GM13977 (cell line): ENCODE measurements at regions not wholly inside any gene's neighbourhood (a gene's known extent, or its start where the extent isn't known, plus 50 kb on each side); places are given as distances from the start of the nearest gene placed in this dataset.
"Not testable (repeated sequence)": the region's sequence is repeated elsewhere in the genome, so short reads cannot be mapped to it uniquely, and the experiment has no call there.

Experiments used
- DNase-seq: peaks from one replicate; pipeline ENCODE4 v3.0.0; 2012; ENCODE audit warnings: low spot score
- in situ Hi-C: fragments of 300-500 bp; cut with MboI; formaldehyde crosslinking; loops from one replicate; pipeline ENCODE4 v1.12.0; 2022; ENCODE audit warnings: low sequenced_read_pairs, low pct_unique_long_range_greater_than_20kb, mixed read lengths, inconsistent platforms; ENCODE audit not compliant: unreplicated experiment
- TF ChIP-seq, protein P1 (sequence below): IDR thresholded peaks from 2 replicates; pipeline ENCODE4 v1.5.1; 2012; ENCODE audit warnings: mild to moderate bottlenecking, control low read depth; ENCODE audit not compliant: insufficient read depth; ENCODE audit errors: extremely low read depth, missing control alignments

DNA sequence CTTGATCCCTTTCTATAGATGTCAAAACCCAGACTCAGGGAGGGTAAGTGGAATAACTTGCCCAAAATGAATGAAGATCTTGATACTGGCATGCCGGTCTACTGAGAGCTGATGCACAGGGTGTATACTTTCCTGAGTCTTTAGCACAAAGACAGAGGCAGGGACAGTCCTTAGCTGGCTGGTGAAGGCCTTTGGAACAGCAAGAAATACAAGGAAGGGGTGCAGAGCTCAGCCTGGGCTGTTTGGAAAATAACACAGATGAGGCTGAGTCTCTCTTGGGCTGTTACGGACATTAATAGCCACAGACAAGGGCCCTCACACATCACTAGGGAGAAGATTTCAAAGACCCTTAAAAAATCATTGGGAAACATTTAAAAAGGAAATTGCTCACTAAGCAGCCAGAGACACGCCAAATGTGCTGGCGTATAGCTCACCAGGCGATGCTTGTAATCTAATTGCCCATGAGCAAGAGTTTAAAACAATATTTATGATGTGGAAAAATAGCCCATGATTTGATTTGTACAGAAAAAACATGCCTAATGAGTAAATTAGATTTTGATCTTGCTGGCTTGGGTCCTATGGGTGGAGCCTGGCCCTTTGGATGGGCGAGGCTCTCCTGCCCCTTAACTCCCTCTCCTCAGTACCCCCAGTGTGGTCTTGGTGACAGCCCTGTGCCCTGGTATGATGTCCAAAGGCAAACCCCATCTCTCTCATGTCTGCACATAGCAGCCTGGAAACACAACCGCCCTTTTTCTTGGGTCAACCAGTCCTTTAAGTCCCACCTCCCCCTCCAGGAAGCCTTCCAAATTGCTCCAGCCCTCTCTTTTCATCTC is 81.8 kb upstream of the MRPS22 start:
- no peak for DNase-seq
- TF ChIP-seq, protein P1, sequence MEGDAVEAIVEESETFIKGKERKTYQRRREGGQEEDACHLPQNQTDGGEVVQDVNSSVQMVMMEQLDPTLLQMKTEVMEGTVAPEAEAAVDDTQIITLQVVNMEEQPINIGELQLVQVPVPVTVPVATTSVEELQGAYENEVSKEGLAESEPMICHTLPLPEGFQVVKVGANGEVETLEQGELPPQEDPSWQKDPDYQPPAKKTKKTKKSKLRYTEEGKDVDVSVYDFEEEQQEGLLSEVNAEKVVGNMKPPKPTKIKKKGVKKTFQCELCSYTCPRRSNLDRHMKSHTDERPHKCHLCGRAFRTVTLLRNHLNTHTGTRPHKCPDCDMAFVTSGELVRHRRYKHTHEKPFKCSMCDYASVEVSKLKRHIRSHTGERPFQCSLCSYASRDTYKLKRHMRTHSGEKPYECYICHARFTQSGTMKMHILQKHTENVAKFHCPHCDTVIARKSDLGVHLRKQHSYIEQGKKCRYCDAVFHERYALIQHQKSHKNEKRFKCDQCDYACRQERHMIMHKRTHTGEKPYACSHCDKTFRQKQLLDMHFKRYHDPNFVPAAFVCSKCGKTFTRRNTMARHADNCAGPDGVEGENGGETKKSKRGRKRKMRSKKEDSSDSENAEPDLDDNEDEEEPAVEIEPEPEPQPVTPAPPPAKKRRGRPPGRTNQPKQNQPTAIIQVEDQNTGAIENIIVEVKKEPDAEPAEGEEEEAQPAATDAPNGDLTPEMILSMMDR: no peak
- in situ Hi-C loops: no loop called here

DNA sequence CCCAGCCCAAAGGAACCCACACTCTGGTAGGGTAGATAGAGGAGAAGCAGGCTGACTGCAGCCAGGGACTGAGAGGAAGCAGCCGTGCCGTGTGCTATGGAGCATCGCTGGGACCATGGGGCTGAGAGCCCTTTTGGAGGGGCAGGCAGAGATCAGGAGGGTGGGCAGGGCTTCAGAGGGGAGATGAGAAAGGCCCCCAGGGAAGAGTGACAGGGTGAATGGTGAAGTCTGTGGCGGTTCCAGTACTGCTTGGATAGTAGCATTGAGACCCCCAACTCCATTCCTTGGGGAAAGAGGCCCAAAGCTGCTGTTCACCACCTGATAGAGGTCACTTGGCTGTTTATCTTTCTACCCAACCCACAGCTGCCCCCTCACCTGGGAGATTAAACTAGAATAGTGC is 80.0 kb upstream of the MRPS22 start:
- DNase-seq: no peak
- in situ Hi-C loops: no loop called here
- TF ChIP-seq, protein P1: no peak

DNA sequence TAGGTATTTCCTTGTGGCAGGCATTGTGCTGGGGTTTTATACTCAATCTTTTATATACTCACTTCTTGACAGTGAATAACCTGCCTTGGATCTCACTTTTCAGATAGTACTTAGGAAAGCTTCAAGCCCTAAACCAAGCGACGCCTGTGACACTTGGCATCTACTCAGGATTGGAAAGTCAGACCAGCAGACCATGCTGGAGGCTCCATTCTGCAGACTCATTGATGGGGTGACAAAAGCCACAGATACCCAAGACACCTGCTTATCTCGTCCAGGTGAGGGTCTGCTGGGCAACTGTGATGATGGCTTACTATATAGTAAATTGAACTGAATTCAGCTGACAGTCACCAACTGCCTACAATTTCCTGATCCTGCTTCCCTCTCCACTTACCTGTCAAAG is 79.4 kb upstream of the MRPS22 start:
- in situ Hi-C loops: no loop called here
- TF ChIP-seq, protein P1: no peak
- no peak for DNase-seq

DNA sequence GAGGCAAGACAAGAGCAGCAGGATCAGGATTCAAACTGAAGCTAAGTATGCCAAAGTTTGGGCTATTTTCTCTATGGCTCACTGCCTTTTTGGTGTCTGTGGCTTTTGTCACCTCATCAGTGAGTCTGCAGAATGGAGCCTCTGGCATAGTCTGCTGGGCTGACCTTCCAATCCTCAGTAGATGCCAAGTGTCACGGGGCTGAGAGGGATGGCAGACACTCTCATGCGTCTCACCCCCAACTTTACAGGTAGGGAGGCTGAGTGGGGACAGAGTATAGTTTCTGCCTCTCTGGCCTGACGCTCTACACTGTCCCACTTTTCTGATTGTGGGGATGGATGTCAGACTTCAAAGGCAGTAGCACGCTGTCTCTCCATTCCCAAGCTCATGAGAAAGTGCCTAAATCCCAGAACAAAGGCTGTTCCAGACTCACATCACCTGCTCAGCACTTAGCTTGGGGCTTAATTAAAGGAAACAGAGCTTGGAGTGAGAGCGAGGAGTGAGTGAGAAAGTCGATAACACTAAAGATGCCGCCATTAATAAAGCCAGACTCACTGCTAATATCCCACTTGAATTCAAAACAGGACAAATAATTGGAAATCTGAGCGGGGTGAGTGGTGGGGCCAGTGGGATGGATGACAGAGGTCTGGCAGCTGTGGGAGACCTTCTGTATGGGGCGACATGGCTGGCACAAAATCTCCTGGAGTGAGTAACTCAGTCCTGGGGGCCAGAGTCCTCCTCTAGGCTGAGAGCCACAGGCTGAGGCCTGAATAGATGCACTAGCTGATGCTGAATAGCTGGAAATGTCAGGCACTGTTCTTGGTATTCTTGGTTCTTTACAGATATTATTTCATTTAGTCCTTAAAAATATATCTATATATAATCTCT is 78.4 kb upstream of the MRPS22 start:
- DNase-seq: no peak
- in situ Hi-C loops: no loop called here
- TF ChIP-seq, protein P1: no peak

DNA sequence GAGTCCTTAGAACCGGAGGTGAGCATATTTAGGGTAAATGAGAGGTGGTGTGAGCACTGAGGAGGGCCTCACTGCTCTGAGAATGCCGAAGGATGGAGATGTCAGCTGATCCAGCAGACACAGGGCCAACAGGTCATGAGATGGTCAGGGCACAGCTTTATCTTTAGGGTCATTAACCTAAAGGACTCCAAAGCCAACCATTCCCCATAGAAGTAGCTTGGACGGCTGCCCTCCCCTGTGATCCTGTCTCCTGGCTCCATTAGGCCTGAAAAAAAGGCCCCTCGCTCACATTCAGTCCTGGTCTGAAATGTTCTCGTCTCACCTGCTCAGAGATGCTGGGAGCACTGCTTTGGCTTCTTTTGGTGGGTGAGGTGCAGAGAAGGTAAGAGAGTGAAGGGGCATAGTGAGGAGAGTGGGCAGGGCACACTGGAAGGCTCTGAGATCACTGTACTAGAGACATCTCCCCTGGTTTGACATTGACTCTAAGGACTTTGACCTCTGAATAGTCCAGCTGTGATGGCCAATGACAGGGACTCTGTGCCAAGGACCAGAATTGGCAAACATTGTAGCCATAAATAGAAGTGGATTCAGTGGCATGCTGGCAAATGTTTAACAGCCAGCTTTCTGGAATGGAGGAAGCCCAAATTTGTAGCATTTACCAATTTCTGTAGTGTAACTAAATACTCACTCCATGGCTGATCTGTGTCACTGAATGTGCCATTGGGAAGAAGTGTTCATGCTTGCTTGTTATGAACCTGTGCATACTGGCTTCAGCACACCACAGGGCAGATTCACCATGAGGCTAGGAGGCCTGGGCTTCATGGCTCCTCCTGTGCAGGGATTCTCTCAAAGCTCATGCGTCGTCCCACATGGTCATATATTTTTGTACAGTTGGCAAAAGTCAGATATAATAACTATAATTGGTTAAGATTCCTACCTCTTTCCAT is 76.2 kb upstream of the MRPS22 start:
- TF ChIP-seq, protein P1: no peak
- DNase-seq: no peak
- in situ Hi-C loops: no loop called here

DNA sequence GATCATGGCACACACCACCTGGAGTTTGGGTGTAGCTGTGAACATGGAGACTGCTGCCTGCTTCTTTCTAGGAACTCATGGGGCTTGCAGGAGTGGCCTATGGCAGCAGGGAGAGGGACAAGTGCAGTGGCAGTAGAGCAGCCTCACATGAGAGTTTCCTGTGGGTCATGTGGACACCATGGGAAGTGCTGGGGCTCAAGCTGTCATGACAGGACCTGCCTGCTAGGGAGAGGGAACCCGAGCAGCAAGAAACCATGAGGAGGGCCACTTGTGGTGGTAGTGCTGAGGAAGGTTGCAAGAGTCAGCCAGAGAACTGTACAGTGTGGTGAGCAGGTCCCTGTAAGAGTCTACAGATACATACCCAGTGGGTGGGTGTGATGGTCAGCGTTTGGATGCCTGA is 73.8 kb upstream of the MRPS22 start:
- no peak for DNase-seq
- TF ChIP-seq, protein P1: no peak
- in situ Hi-C loops: no loop called here

DNA sequence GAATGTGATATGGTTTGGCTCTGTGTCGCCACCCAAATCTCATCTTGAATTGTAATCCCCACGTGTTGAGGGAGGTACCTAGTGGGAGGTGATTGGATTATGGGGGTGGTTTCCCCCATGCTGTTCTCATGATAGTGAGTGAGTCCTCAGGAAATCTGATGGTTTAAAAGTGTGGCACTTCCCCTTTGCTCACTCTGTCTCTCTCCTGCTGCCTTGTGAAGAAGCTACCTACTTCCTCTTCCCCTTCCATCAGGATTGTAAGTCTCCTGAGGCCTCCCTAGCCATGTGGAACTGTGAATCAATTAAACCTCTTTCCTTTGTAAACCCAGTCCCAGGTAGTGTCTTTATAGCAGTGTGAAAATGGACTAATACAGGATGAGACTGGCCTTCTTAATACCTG is 73.2 kb upstream of the MRPS22 start:
- in situ Hi-C loops, DNase-seq: not testable (repeated sequence)
